ENCODE measurements at regions not wholly inside any gene's neighbourhood (a gene's known extent, or its start where the extent isn't known, plus 50 kb on each side); places are given as distances from the start of the nearest gene placed in this dataset.
"Not testable (repeated sequence)": the region's sequence is repeated elsewhere in the genome, so short reads cannot be mapped to it uniquely, and the experiment has no call there.

DNA sequence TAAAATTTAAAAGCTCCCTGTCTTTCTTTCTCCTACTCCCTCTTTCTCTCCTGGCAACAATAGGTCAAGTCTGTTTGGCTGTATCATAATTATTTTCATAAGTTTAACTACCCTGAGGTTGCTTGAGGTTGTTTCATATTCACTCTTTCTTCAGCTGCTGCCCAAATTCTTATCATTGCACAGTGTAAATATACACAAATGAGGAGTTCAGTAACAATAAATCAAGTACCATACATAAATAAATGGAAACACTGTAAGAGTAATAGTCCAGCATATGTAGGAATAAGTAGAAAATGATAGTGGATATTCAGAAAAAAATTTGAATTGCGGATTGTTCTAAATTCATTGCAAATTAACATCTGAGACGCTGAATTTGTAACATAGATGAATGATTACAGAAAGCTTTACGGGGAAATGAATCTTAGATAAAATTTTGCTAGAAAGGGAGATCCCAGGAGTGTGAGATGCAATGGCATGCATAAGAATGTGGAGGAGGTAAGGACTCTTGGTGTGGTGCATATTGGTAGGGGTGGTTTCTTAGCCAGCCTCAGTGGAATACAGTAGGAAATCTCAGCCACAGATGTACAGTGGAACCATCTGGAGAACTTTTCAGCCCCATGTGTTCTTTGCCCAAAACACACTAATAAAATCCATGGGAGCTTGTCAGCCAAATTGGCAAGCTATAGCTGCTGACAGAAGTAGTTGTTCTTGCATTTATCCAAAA lies 480.7 kb downstream of the HTR1B start:
- no peaks in the 10 kb centered on the region for H3K36me3 ChIP-seq (ENCODE audit: control insufficient read depth, insufficient read depth, low read length)
- no peak overlapping the region for H3K4me3 ChIP-seq (replicated peaks; ENCODE audit: low read depth, low read length)
- TF ChIP-seq, protein P1, sequence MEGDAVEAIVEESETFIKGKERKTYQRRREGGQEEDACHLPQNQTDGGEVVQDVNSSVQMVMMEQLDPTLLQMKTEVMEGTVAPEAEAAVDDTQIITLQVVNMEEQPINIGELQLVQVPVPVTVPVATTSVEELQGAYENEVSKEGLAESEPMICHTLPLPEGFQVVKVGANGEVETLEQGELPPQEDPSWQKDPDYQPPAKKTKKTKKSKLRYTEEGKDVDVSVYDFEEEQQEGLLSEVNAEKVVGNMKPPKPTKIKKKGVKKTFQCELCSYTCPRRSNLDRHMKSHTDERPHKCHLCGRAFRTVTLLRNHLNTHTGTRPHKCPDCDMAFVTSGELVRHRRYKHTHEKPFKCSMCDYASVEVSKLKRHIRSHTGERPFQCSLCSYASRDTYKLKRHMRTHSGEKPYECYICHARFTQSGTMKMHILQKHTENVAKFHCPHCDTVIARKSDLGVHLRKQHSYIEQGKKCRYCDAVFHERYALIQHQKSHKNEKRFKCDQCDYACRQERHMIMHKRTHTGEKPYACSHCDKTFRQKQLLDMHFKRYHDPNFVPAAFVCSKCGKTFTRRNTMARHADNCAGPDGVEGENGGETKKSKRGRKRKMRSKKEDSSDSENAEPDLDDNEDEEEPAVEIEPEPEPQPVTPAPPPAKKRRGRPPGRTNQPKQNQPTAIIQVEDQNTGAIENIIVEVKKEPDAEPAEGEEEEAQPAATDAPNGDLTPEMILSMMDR (IDR thresholded peaks at IDR 0.05; ENCODE audit: insufficient read depth, low read length, poor library complexity, severe bottlenecking): no peak
- no peak for DNase-seq (ENCODE audit: extremely low read depth, insufficient read length)
- H3K27me3 ChIP-seq (replicated peaks; ENCODE audit: control insufficient read depth, insufficient read depth, low read length): no peaks in the 10 kb centered on the region

DNA sequence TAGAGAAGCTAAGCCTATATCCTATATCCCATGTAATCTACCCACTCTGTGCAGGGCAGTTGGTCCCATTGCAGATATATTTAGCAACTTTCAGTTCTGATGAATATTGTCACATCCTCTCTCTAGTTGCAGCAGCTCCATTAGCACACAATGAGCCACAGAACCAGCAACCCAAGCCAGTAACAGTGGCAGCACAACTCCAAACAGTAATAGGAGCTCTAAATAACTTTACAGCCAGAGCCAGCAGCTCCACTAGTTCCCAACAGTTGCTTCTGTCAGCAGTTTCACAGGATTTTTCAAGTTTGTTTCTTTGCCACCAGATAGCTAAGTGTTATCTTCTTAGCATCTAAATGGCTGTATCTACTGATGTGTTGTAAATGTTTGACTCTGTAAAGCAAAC lies 490.8 kb downstream of the HTR1B start:
- no peaks in the 10 kb centered on the region for H3K36me3 ChIP-seq (ENCODE audit: control insufficient read depth, insufficient read depth, low read length)
- TF ChIP-seq, protein P1 (IDR thresholded peaks at IDR 0.05; ENCODE audit: insufficient read depth, low read length, poor library complexity, severe bottlenecking): no peak
- H3K27me3 ChIP-seq (replicated peaks; ENCODE audit: control insufficient read depth, insufficient read depth, low read length): no peaks in the 10 kb centered on the region
- no peak for DNase-seq (ENCODE audit: extremely low read depth, insufficient read length)
- H3K4me3 ChIP-seq (replicated peaks; ENCODE audit: low read depth, low read length): no peak overlapping the region

DNA sequence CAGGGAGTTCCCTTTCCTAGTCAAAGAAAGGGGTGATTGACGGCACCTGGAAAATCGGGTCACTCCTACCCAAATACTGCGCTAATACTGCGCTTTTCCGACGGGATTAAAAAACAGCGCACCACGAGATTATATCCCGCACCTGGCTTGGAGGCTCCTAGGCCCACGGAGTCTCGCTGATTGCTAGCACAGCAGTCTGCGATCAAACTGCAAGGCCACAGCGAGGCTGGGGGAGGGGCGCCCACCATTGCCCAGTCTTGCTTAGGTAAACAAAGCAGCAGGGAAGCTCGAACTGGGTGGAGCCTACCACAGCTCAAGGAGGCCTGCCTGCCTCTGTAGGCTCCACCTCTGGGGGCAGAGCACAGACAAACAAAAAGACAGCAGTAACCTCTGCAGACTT lies 504.1 kb downstream of the HTR1B start:
- DNase-seq (ENCODE audit: extremely low read depth, insufficient read length); H3K4me3 ChIP-seq (replicated peaks; ENCODE audit: low read depth, low read length); H3K27me3 ChIP-seq (replicated peaks; ENCODE audit: control insufficient read depth, insufficient read depth, low read length); H3K36me3 ChIP-seq (ENCODE audit: control insufficient read depth, insufficient read depth, low read length): not testable (repeated sequence)

DNA sequence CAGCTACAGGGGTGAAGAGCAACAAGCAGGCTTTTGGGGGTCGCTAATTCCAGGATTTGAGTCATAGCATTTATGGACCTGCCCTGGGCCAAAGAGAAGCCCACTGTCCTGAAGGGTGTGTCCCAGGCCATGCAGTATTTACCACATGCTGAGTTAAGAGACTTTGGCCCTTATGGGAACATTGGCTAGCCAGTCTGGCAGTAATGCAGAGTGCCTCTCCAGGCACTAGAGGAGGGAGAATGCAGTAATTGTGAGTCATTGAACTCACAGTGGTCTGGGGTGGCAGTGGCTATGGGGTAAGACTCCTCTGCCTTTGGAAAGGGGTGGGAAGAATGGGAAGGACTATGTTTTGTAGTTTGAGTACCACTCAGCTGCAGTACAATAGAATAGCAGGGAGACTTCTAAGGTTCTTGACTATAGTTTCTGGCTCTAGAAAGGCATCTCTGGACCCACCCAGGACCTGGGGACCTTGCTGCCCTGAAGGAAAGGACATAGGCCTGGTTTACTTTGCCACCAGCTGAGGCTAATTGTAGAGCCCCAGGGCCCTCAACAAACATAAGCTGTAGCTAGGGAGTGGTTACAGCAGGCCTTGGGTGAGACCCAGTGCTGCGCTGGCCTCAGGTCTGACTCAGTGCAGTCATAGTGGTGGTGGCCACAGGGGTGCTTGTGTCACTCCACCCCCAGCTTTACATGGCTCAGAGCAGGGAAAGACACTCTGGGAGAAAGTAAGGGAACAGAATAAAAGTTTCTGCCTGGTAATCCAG lies 520.9 kb downstream of the HTR1B start:
- H3K4me3 ChIP-seq (replicated peaks; ENCODE audit: low read depth, low read length): no peak overlapping the region
- H3K36me3 ChIP-seq (ENCODE audit: control insufficient read depth, insufficient read depth, low read length): no peaks in the 10 kb centered on the region
- TF ChIP-seq, protein P1 (IDR thresholded peaks at IDR 0.05; ENCODE audit: insufficient read depth, low read length, poor library complexity, severe bottlenecking): no peak
- no peaks in the 10 kb centered on the region for H3K27me3 ChIP-seq (replicated peaks; ENCODE audit: control insufficient read depth, insufficient read depth, low read length)
- no peak for DNase-seq (ENCODE audit: extremely low read depth, insufficient read length)

DNA sequence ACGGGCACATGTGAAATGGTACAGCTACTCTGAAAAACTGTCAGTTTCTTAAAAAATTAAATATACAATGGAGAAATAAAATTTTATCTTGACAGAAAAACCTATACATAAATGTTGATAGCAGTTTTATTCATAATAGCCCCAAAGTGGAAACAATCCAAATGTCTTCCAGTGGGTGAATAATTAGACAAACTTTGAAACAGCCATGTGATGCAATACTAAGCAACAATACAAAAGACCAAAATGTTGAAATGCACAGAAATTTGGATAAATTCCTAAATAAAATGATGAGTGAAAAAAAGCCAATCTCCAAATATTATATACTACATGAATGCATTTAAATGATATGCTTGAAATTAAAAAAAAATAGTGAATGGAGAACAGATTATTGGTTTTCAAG lies 523.1 kb downstream of the HTR1B start:
- Histone ChIP-seq H3K36me3 (ENCODE audit: control insufficient read depth, insufficient read depth, low read length) (no peaks in the 10 kb centered on the region), H3K4me3 (replicated peaks; ENCODE audit: low read depth, low read length) (no peak overlapping the region), H3K27me3 (replicated peaks; ENCODE audit: control insufficient read depth, insufficient read depth, low read length) (no peaks in the 10 kb centered on the region)
- TF ChIP-seq, protein P1 (IDR thresholded peaks at IDR 0.05; ENCODE audit: insufficient read depth, low read length, poor library complexity, severe bottlenecking): no peak
- no peak for DNase-seq (ENCODE audit: extremely low read depth, insufficient read length)

DNA sequence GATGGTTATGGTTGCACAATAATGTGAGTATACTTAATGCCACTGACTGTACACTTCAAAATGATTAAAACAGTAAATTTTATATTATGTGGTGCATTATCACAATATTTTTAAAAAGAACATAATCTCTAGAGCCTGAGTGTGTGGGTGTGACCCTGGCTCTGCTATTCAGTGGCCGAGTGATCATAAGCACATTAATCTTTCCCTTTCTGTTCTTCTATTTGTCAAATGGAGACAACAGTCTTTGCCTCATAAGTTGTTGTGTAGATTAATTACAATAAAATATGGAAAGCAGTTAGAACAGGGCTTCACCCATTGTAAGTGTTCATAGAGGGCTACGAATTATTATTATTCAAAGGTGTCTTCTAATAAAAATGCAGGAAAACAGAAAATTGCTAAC lies 548.6 kb downstream of the HTR1B start:
- no peak for DNase-seq (ENCODE audit: extremely low read depth, insufficient read length)
- H3K27me3 ChIP-seq (replicated peaks; ENCODE audit: control insufficient read depth, insufficient read depth, low read length): no peaks in the 10 kb centered on the region
- no peaks in the 10 kb centered on the region for H3K36me3 ChIP-seq (ENCODE audit: control insufficient read depth, insufficient read depth, low read length)
- H3K4me3 ChIP-seq (replicated peaks; ENCODE audit: low read depth, low read length): no peak overlapping the region
- TF ChIP-seq, protein P1 (IDR thresholded peaks at IDR 0.05; ENCODE audit: insufficient read depth, low read length, poor library complexity, severe bottlenecking): no peak

DNA sequence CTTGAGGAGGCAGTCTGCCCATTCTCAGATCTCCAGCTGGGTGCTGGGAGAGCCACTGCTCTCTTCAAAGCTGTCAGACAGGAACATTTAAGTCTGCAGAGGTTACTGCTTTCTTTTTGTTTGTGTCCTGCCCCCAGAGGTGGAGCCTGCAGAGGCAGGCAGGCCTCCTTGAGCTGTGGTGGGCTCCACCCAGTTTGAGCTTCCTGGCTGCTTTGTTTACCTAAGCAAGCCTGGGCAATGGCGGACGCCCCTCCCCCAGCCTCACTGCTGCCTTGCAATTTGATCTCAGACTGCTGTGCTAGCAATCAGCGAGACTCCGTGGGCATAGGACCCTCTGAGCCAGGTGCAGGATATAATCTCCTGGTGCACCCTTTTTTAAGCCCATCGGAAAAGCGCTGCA lies 557.8 kb downstream of the HTR1B start:
- H3K27me3 ChIP-seq (replicated peaks; ENCODE audit: control insufficient read depth, insufficient read depth, low read length); H3K36me3 ChIP-seq (ENCODE audit: control insufficient read depth, insufficient read depth, low read length); H3K4me3 ChIP-seq (replicated peaks; ENCODE audit: low read depth, low read length); DNase-seq (ENCODE audit: extremely low read depth, insufficient read length): not testable (repeated sequence)
